ENCODE measurements at regions not wholly inside any gene's neighbourhood (a gene's known extent, or its start where the extent isn't known, plus 50 kb on each side); places are given as distances from the start of the nearest gene placed in this dataset.
"Not testable (repeated sequence)": the region's sequence is repeated elsewhere in the genome, so short reads cannot be mapped to it uniquely, and the experiment has no call there.

DNA sequence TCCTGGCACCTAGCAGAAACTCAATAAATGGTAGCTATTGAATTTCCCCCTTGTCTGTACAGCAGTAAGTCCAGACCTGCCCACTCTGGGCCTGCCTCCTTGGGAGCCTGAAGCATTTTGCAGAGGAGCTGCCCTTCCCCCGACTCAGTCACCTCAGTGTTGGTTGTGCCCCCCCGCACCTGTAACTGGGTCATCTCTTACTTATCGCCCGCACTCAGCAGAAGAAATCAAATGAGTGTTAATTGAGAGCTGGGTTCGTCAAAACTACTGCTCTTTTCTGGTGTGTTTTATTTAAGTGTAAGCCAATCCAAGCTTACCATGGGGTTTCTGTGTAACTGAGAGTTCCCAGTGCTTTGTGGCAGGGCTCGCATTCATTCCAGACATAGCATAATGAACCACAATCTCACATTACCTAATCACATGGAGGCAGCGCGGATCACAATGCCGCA, 175.5 kb upstream of the IRF2BP2 start:
- DNase-seq = peak; percentile 66

DNA sequence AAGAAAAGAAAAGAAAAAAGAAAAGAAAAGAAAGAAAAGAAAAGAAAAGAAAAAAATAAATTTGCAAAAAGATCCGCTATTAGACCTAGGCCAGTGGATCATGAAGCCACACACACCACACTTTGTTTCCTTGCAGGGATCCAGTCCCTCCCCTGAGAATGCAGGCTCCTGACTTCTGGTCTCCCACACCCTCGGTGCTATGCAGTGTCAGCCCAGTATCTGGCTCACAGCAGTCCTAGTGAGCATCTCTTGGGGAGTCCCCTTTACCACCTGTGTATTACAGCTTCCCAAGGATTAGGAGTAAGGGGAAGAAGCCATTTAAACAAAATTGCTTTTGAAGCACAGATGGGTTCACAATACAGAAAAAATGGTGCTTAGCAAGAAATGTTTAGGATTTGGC, 174.1 kb upstream of the IRF2BP2 start:
- DNase-seq = not testable (repeated sequence)

DNA sequence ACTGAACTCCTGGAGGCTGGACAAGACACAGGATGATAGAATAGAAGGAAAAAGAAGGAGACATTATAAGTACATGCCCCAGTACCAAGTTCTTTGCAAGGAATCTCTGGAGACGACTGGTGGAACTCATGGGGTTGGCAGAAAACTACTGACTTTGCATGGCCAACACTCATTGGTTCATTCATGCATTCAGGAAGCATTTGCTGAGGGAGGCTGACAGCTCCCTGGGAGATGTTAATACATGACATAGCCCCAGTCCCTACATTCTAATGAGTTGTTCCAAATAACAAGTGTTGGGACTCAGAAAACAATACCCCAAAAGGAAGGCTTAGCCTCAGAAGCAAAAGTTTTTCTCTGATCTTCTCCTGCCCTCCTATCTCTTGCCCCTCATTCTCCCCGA, 172.8 kb upstream of the IRF2BP2 start:
- peak; percentile 69 for DNase-seq

DNA sequence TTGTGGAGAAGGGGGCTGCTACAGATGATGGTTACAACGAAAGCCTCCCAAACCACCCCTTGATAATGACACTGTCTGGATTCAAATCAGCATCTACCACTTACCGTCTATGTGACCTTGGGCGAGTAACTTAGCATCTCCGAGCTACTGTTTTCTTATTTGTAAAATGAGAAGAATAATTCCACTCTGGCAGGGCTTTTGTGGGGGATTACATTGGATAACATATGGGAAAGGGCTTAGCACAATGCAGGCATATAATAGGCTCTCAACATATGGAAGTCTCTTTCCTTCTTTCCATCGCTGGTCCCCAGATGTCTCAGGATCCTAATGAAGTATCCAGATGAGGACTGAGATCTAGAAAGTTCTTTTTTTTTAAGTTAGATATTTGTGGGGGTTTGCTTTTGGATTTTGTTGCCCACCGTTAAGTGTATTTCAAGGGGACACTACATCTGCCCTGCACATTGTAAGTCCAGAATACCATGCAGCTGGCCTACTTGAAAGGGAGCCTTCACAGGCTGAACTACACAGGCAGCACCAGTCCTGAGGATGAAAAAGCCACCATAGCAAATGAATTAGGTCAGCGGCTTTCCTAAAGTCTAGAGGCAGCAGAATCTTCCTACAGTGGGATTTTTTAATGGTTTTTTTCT, 172.2 kb upstream of the IRF2BP2 start:
- peak; percentile 62 for DNase-seq

DNA sequence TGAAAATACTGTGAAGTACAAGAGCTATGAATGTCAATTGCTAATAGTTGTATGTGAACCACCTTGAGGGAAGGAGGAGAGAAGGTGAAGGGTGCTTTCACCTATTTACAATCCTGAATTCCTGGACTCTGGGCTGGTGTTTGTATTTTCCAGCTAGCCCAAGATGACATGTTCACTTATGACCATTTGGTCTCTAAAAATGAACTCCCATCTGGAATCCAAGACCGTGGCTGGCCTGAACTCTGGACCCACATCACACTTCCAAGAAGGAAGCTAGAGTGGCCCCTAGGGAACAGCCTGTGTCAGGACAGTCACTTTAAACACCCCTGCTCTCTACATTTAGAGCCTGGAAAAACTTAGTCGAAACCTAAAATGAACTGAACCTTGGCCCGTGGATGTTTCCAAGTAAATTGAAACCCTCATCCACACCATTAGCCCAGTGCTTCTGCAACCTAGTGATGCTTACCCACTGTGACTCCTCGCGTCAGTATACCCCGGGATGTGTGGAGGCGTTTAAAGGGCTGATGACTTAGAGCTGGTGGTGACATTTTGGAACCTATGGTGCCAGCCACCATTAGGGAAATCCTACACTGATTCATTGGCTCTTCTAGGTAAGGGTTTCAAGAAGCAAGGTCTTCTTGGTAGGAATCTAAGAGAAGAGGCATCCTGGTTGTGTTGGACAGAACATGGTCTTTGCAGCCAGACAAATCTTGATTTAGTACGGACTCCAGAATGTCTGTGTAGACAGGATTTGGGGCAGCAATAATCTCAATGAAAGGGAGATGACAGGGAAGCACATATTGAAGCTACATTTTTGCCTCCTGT, 171.5 kb upstream of the IRF2BP2 start:
- DNase-seq = peak; percentile 58

DNA sequence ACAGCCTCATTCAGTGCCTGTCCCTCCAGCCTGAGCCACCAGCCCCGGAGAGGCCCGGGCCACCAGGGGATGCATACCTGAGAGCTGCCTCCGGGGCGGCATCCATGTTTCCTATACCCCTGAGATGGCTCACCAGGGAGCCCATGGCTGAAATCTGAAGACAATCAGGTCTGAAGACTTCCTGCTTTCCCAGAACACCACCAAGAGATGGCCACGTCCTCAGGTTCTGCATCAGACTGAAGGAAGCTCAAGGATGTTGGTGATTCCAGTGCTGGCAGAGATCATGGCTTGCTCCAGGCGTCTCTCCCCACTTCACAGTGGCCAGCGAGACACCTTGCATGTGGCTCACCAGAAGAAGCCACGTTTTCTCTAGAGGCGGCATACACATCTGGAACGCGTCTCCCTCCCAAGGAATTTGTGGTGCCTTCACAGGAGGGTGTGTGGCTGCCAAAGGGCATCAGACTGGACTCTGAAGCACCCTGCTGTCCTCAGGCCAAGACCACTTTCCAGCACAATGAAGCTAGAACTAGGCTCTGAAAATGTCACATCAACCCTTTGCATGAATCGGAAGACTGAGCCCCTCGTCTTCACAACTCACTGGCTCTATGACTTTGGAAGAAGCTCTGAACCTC, 170.7 kb upstream of the IRF2BP2 start:
- peak; percentile 64 for DNase-seq

DNA sequence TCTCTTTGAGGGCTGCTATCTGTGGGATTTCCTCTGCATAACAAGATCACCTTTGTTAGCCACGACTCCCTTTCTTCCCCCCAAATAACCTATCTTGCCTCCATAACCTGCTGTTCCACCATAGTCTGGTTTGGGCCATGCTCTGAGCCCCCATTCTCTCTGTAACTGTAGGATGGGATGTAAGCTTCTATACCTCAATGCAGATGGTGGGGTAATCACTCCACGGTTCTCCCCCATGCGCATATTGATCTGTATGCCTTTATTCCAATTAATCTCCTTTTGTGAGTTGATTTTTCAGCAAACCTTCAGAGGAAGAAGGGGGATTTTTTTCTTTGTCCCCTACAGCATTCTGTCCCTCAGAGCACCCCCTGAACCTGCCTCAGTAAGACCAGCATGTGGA, 170.1 kb upstream of the IRF2BP2 start:
- no peak for DNase-seq

DNA sequence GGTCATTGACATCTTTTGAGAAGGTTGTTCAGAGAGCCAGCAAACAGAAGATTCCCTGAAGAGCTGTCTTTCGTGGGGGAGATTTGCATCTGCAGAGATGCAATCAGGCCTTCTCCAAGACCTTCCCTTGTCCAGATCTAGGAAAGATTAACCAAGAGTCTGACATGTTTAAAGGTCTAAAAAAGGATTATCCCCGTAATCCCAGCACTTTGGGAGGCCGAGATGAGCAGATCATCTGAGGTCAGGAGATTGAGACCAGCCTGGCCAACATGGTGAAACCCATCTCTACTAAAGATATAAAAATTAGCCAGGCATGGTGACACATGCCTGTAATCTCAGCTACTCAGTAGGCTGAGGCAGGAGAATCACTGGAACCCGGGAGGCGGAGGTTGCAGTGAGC, 169.6 kb upstream of the IRF2BP2 start:
- not testable (repeated sequence) for DNase-seq

DNA sequence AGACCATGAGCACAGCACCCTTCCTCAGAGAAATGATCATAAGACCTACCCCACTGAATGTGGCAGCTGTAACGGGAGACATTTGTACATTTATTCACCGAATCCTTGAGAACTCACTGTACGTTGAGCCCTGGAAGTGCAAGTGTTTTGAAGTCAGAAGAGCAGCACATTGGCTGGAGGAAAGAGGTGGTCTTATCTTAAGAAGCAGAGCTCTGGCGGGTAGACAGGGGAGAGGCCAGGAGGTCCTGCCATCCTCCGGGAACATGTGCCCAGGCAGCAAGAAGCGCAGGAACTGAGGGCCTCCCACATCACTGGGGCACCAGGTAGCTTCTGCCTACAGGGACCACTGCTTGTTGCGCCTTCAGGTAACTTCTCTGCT, 169.2 kb upstream of the IRF2BP2 start:
- DNase-seq = peak; percentile 60

DNA sequence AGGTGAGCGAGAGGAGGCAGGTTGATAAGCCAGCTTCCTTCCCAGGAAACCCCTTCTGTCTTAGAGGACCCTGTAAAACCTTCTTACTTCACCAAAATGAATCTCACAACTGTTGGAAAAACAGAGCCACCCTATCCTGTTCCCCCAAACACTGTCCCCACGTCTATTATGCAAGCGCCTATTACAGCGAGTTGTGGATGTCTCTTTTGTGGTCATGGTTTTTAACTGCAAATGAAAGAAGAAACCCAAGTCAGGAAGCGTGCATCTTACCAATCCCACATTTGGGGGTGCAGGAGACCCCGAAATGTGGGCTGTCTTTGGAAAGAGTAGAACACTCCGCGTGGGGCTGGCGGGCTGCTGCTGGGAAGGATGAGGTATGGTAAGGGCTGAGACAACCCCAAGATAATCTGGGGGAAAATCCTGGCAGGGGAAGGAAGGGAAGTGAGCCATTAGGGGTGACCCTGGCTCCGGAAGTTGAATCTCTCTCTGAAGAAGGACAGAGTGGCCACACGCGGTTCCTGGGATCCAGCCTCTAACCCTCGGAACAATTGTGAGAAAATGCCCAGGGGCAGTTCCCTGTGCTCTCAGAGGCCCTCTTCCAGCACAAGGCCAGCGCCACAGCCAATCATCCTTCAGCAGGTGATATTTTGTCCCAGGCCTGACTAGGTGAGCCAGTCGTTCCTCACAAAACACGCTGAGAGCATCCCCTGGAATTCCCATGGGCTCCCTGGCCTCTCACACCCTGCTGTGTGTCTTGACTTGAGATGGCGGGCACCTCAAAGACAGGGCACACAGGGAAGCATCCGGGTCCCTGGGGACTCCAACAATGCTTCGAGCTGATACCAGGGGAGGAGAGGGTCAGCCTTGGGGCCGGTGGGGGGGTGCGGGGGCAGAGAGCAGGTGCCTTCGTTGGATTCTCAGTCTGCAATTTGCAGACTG, 168.5 kb upstream of the IRF2BP2 start:
- peak; percentile 84 for DNase-seq

DNA sequence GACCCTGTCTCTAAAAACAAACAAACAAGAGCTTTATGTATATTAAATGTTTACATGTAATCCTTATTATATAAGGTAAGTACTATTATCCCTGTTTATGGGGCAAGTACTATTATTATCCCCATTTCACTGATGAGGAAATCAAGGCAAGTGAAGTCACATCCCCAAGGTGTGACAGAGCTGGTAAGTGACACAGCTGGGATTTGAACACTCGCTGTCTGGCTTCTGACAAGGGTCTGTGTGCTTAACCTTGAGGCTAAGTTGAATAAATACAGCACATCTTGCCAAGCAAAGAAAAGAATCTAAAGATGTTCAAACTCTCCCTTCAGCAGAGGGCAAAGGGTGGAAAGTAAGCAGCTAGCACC, 167.9 kb upstream of the IRF2BP2 start:
- DNase-seq = no peak

DNA sequence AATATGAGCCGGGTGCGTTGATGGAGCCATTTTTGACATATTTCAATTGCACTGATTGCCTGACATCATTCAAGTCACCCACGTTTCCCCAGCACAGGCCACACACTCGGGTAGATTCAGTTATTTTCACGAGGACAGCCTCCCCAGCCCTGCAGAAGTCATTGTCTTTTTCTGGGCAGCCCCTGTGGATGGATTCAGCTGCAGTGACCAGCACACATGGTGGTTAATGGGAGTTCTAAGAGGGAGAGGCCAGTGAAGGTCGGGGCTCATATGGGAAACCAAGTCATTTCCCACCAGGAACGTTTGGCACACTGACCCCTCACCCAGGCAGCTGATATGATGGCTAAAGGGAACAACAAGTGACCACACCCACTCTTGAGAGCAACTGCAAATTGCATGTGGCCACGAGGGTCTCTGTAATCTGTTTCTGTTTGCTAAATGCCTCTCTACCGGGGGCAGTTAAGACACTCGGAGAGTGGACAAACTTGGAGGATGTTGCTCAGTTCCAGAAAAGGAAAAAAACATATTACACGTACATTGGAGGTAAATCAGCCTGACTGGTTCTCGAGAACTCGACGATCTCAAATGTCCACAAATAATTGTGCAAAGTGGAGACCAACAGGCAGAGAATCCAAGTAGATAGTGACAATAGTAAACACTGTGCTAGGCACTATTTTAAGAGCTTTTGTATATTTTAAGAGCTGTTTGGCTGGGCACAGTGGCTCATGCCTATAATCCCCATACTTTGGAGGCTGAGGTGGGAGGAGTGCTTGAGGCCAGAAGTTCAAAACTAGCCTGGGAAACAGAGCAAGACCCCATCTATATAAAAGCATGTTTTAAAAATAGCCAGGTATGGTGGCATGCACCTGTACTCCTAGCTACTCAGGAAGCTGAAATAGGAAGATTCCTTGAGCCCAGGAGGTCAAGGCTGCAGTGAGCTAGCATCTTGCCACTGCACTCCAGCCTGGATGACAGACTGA, 167.2 kb upstream of the IRF2BP2 start:
- no peak for DNase-seq

DNA sequence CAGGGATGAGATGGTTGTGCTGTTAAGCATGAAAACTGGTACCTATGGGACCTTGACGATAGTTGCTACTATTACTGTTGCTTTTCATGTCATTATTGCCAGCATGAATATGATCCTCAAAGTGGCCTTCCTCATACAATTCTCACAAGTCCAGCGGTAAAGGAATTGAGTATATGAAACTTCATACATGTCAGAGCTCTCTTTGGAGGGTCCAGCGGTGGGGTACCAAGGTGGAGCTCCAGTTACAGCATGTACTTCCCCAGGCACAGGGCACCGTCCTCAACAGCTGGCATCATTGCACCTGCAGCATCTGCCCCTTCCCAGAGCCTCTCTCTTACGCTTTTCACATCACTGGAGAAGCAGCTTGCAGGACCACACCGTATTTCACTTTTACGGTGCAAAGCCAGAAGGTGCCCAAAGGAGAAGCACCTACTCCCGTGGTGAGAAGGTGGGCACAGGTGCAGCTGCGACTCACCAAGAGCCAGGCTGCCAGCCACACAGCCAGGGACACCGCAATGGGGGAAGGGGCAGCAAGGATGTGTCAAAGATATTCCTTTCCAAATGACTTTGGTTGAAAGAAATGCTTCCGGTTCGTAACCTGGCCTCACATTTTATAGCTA, 166.4 kb upstream of the IRF2BP2 start:
- DNase-seq = peak; percentile 64

DNA sequence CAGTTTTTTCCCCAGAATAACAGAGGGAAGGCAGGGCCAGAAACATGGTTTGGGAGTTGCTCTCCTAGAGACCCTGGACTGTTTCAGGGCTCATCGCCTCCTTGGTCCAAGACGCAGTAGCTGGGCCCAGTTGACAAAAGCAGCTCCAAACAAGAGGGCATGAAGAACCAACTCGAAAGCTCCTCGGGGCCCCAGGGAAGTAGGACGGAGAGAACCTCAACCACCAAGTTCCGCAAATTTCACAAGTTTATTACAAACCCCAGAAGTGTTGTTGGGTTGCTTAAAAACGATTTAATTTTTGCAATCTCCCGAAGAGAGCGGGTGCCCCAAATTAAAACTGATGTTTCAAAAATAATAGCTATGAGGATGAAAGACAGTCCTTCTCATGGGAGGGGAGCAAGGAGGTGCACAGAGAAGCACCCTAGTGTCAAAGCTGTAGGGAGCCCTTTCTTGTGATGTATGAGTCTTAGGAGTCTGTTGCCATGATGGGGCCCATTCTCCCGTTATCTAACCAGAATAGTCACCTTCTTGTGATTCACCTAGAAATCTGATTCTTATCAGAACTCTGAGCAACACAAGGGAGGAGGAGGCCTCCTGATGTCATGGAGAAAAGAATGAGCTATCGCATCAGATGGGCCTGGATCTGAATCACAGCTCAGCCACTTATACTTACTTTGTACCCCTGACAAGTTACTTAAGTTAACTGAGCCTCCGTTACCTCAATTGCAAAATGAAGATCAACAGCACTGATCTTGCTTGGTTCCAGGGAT, 165.7 kb upstream of the IRF2BP2 start:
- no peak for DNase-seq

DNA sequence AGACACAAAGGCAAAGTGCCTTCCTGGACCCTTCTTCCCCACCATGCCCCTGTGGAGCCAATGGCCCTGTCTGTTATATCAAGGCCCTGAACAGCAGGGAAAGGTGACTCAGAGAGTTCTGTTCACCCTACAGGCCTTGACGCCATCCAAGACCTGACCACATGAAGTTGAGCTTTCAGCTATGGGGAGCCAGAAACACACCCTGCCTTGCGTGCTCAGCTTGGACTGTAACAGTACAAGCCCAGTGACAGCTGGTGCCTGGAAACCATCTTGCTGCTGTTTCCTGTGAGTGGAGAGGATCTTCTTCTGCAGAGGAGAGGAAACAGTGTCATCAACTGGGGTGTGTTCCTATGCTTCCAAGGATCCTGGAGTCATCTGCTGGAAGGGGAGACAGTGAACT, 165.0 kb upstream of the IRF2BP2 start:
- DNase-seq = peak; percentile 79

DNA sequence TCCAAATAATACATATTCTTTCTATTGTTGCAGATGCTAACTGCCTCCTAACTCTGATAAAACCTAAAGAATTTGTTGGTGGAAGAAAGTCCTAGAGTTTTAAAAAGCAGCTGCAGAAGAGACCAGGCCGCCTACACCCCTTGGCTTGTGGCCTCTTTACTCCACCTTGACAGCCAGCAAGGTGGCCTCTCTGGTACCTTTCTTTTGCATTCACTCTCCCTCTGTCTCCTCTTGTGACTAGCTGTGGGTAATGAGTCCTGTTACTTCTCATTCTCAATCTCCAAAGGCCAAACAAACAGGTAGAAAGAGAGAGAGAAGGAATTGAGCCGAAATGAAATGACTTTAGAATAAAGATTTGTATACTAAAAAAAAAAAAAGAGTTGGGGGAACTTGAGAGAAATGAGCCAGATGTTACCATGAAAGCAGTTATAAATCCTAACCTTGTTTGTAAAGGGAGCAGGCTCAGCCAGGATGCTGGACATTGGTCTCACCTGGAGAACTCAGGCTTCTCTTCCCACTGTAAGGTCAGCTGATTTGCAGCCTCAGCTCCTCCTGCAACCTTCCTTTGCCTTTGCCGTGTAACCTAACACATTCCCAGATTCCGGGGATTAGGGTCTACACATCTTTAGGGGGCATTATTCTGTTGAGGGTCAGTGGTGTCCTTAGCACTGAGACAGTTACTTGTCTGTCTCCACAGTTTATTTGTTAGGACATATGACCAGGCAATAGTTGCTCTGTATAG, 164.1 kb upstream of the IRF2BP2 start:
- peak; percentile 32 for DNase-seq

DNA sequence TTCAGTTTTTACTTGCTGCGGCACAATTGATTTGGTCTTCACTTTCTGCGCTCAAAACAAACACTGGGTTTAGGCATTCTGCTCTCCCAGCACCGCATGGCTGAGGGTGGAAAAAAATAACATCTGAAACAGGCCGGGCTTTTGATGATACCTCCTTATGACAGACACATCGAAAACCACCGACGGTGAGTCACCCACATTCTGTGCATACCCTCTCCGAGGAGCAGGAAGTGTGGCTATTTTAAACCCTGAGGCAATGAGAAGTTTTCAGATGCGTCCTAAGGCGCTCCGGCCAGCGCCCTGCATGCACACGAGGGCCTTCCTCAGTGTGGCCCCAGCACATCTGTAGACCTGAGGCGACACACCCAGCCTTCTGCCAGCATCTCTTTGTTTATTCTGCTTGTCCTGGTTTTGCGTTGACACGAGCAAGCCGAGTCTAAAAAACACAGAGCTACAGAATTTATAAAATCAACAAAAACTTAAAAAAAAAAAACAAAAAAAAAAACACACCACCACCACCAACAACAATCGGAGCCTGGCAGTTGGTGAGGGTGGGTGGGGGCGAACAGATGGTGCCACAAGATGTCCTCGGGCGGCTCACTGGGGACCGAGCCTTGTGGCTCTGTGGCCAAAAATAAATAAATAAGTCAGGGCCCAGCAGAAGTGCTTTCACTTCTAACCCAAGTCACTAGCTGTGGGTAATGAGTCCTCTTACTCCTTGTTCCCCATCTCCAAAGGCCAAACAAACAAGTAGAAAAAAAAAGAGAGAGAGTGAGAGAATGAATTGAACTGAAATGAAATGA, 162.6 kb upstream of the IRF2BP2 start:
- peak; percentile 98 for DNase-seq

DNA sequence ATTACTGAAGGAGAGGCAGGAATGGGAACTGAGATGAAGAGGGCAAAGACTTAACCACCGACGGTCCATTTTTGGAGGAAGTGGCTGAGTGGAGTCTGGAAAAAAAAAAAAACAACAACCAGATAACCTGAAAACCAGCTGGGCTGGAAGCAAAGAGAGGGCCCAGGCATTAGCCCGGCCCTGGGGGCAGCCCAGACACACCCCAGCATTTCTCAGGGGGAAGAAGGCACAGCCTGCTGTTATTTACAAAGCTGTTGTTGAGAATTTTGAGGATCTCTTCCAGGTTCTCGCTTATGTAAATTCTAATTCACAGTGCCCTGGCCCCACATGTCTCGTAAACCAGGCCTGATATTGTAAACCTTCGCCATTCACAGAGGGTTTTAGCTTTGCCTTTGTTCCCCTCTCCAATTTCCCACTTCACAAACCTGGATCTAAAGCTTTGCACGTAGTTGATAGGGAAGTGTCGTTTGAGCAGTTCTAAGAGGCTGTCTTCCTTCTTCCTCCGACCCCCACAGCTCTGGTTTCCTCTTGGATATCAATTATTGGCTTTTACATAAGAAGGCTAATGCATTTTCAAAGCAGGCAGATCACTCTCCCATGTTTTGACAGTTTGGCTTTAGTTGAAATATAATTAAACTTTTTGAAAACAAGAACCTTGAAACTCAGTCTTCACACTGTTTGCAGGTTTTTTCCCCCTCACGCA, 161.8 kb upstream of the IRF2BP2 start:
- peak; percentile 76 for DNase-seq

All from islet precursor cell (in vitro differentiated cells).